ENCODE measurements at regions not wholly inside any gene's neighbourhood (a gene's known extent, or its start where the extent isn't known, plus 50 kb on each side); places are given as distances from the start of the nearest gene placed in this dataset.
A peak's percentile ranks its signal among the peaks of the same experiment; 100 is the strongest.
"Not testable (repeated sequence)": the region's sequence is repeated elsewhere in the genome, so short reads cannot be mapped to it uniquely, and the experiment has no call there.

DNA sequence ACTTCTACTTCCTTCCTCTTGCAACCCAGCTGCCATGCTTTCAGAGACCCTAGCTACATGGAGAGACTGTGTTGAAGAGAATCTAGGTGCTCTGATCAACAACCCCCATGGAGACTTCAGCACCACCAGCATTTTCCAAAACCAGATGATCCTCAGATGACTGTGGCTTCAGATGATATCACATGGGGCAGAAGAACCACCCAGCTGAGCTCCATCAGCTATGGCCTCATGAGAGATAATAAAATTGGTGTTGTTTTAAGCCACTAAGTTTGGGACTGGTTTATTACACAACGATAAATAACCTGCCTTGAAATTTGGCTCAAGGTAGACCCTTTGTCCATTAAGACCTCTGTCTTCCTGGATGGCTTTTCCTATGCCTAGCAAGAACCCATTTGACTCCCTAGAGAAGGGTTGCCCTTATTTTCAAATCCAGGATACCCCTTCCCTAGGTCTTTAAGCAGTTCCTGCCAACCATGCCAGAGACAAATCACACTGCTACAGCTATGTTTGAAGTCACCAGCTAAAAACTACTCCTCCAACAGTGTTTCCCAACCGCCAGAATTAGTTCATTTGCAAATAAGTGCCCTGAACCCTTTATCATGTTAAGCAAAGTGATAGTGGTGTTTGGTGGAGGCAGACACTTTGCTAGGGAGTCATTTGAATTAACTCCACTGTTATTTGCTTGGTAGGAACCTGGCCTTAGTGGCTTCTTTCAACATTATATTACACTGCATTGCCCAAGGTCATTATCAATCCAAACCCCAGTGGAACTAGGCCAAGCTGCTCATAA, 136.9 kb upstream of the PALS2 start:
- no peak for DNase-seq

DNA sequence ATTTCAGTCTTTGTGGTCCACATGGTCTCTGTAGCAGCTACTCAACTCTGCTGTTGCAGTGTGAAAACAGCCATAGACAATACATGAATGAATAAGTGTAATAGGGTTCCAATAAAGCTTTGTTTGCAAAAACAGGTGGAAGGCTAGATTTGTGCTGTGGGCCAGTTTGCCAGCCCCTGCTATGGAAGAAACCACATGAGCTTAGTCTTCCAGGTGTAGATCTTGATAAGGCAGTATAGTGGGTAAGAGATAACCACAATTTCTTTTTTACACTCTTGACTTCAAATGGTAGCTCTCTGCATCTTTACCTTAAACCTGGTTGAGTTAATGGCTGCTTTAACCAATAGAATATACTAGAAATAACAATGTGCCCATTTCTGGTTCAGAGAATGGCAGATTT, 135.0 kb upstream of the PALS2 start:
- no peak for DNase-seq

DNA sequence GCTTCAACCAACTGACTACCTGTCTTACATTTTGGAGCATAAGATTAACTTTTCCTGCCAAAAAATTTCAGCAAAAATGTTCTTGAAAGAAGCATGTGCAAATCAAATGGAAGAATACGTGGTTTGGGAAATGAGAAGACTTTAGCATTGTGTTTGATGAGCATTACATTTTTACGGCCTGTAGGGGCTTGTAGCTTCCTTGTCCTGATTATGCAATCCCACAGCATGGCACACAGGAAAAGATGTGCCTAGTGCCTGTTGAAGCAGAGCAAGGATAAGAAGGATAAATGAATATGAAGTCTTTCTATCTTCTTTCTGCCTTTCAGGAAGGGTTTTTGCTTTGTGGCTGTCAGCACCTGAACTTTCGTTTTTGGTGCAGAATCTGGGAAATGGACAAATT, 134.1 kb upstream of the PALS2 start:
- not testable (repeated sequence) for DNase-seq

DNA sequence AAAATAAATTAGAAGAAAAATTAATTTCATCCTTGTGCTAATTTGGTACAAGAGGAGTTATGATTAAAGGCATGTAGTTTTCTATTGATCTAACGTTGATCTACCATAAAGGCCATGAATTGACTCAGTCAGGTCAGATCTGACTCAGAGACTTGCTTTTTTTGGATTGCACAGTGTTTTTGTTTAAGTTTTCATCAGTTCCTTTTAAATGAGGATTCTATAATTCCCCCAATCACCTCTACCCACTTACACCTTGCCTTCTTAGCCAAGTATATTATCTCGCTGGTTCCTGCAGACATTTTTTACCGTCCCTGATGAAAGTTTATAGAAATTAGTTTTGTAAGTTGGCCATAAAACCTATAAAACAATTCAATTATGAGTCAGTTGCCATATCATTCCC, 132.4 kb upstream of the PALS2 start:
- DNase-seq, result no peak

DNA sequence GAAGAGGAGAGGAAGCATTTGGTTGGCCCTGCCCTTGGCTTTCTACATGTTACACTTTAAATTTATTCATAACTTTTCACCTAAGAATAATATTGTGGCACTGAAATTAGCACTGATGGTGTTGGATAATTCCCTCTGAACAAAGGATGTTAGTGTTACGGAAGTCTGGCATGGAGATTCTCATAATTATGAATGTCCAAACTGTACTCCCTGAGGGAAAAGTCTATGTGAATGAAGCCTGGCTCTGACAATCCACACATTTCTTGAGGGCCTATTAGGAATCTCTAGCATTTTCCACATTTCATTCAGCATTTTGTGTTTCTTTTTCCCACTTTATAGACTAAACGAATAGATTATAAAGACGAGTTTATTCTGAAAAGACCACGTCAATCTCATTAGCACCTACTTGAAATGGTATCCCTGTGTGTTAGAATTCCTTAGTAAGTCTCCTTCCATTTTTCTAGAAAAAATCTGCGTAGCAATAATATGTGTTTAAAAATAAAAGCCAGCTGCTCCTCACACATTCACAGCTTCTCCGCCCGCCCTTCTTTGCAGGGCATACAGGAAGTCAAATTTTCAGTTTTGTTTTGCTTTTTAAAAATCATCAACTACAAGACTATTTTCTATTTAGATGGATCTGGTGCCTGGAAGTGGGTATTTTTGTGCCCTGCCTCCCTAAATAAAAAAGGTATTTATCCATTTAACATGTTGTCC, 131.8 kb upstream of the PALS2 start:
- no peak for DNase-seq

DNA sequence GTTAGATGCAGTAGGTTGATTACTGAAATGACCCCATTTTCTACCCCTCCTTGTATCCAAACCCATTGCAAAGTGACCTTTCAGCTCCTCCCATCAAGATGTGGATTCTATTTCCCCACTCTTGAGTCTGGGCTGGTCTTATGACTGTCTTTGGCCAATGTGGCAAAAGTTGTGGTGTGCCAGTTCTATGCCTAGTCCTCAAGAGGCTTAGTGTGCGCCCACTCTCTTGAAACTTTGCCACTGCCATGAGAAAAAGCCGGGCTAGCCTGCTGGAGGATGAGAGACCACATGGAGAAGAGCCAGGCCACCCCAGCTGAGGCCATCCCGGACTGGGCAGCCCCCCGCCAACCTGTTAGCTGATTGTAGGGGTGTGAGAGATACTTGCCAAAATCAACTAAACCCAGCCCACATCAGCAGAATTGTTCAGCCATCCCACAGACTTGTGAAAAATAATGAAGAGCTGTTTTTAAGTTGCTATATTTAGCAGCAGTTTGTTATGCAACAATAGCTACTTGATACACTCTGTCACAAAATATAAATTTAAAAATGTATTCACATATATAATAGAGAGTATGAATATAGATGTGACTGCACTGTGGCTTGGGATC, 131.0 kb upstream of the PALS2 start:
- DNase-seq, result no peak

DNA sequence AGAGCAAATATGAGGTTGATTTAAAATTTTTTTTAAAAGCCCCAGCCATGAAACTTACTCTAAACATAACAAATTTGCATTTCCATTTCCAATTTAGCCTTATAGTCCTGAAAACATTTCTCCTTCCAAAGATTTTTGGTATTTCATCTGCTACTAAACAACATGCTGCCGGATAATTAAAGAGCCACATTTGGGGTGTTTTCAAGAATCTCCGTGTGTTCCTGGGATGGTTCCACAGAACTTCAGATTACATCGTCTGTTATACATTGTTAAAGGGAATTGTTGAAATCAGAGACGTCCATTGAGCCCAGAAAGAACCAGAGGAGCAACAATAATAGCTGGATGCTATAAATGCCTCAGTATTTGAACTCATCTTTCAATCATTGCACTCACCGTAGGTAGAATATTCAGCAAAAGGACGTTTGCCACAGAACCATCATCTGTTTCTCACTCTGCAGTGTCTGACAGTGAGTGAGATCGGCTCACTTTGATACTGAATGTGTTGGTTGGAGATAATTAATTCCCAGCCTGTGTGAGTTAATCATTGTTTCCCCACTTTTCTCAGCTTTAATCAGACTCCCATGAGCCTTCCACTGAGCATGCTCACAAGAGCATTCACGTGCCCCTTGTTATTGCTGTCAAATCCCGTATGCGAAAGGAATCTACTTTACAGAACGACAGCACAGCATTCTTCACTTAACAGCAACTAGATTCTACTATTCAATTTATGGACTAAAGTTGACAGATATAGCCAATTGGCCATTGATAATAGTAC, 128.4 kb upstream of the PALS2 start:
- DNase-seq, result no peak

DNA sequence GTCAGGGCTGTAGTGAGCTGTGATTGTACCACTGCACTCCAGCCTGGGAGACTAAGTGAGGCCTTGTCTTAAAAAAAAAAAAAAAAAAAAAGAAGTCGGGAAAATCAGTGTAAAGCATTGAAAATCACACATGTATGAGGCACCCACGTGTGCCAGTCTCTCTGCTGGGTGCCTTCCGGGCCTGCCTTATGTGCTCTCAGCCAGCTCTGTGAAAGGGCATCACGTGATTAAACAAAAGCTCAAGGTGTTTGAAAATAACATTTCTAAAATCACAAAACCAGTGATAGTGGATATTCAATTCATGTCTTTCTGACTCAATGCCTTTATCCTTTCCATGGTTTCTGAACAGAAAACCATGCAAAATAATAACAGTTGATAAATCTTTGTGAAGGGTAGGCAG, 125.2 kb upstream of the PALS2 start:
- no peak for DNase-seq

DNA sequence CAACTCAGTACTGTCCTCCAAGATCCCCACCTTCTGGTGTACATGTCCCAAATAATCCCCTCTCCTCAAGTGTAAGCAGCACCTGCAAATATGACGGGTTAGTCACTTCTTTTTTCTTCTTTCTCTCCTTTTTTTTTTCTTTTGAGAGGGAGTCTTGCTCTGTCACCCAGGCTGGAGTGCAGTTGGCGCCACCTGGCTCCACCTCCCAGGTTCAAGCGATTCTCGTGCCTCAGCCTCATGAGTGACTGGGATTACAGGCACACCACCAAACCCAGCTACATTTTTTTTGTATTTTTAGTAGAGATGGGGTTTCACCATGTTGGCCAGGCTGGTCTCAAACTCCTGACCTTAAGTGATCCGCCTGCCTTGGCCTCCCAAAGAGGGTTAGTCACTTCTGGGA, 123.8 kb upstream of the PALS2 start:
- not testable (repeated sequence) for DNase-seq

DNA sequence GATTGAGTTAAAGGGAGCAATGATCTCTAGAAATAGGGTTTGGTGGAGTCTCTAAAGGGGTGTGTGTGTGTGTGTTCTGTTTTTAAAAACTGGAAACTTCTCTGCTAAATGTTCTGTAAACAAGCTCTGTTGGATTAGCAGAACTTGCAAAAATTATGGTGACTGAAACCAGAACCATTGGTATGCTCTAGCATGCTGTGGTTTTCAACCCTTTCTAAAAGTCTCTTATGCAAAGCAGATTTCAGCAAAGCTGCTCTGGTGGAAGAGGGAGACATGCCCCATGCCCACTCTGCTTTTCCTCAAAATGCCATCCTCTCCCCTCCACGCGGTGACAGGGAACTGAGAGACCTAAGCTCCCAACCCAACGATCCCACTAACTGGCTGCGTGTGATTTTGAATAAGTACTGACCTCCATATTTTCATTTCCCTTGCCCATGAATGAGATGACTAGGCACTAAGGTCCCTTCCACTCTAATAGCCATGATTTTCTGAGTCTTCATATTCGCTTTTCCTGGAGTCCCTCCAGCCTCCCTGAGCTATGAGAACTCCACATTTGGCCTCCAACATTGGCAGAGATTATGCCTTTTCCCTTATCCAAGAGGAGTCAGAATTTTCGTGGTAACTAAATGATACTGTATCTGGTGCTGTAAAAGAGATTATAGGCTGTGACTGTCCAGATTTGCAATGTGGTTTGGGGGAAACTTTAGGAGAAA, 117.3 kb upstream of the PALS2 start:
- no peak for DNase-seq

DNA sequence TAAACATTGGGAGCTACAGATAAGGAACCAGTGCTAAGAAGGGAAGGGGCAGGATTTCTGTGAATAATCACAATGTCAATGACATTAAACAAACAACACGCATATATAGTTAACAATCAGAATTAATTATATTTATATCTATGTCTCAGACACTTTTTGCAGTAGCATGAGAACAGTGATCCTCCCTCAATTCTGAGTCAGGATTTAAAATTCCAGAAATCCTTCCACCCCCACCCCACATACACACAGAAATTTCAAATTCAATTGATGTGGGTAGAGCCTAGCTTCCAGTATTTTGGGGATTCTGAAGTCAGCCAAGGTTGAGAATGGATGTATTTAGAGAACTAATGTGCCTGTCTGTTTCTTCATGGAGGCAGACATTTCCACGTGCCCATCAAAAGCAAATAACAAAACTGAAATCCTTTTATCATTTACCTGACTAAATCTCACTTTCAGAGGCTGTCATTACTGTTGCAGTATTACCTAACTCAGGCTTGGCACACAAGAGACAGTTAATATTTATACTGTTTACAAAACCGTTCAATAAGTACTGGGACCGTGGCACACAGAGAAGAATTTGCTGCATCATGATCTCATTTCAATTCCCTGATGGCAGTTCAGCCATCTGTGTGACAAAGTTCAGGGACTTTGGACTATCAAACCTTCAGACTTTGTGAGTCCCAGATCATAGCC, 116.6 kb upstream of the PALS2 start:
- no peak for DNase-seq

DNA sequence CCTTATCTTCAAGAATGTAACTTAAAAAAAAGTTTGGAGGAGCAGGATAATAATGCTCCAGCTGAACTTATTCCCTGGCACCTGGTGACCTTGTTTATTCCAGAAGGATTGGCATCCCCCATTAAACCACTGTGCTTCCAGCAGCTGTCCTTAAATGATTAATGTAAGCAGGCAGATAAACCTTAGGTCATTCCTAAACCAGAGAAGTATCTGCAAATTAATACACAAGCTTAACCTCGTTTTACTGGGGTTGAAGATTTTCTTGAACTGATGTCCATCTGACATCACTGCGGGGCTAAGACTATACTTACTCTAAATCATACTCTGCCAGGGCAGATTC, 116.1 kb upstream of the PALS2 start:
- DNase-seq, result peak; percentile 28

DNA sequence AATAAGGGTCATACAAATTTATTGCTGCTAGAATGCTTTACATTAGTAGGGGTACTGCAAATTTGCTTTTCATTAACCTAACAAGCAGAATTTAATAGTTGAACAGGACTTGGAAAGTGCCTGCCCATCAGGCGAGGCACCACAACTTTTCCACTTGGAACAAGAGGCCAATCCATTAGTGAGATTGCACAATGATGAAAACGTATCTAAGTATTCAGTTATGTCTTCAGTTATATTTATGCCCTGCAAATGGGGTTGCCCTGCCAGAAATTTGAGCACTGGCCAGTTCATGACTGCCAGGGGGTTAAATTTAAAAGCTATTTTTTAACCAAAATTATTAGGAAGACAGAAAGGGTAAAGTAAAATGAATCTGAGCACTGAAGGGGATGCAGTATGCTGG, 111.1 kb upstream of the PALS2 start:
- DNase-seq, result no peak

DNA sequence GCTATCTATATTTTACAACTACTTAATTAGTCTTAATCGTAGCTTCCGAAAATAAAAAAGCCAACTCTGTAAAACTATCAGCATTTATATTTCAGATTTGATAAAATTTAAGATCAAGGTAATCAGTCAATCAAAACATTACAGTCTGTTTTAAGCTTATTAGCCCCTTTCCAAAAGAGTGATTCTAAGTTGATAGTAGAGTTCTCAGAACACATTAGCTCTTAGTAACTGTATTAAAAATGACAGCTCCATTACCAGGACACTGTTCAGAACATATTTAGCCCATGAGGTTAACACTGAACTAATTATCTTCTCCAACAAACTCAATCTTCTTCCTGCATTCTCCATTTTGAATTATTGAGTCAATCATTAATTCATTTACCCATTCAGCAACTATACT, 110.3 kb upstream of the PALS2 start:
- no peak for DNase-seq

DNA sequence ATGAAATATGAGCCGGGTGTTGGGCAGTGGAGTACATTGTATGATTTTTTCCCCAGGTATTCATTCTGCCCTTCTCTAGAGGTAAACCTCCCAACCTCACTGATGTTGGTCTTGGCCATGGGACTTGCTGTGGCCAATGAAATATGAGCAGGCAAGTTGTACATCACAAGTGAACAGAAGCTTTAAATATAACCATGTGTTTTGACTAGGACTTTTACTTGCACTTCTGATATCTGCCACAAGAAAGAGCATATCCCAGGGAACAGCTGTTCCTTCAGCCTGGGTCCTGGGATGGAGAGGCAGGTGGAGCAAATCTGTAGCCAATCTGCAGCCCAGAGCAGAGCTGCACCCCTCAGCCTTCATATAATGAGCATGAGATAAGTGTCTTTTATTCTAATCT, 109.8 kb upstream of the PALS2 start:
- DNase-seq, result no peak

DNA sequence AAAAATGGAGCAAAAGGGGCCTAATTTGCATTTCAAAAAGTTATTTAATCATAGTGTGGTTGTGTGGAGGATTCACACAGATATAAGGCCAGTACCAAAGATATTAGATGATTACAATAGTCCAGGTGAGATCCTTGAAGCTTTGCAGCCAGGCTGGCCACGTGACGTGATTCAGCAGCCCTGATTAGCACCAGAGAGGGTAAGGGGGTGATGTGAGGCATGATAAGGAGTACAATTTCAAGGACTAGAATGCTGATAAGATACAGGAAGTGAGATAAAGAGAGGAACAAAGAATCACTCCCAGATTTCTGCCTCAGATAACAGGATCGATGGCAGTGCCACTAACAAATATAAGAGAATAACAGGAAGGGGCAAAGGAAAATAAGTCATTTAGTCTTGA, 108.4 kb upstream of the PALS2 start:
- no peak for DNase-seq

DNA sequence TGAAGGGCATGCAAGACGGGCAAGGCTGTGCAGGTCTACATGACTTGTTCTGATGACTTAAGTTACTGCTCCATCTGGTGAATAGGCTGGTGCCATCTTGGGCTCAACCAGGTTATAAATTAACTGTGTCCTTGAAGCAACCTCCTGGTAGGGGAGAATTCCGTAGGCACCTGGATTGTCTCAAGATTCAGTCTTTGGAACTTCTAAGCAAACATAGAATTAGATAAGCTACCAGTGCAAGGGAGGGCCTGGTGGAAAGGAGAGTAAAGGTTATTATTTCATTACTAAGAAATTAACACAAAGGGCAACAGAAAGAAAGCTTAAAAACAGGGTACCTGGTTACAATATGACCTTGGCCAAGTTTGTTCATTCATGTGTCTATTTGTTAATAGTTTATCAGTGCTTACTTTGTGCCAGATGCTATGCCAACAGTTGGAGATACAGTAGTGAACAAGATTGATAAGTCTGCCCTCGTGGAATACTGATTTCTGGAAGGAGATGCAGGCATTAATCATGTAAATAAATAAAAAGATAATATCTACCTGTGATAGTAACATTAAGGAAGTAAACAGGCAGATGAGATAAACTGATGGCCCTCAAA, 107.0 kb upstream of the PALS2 start:
- no peak for DNase-seq

DNA sequence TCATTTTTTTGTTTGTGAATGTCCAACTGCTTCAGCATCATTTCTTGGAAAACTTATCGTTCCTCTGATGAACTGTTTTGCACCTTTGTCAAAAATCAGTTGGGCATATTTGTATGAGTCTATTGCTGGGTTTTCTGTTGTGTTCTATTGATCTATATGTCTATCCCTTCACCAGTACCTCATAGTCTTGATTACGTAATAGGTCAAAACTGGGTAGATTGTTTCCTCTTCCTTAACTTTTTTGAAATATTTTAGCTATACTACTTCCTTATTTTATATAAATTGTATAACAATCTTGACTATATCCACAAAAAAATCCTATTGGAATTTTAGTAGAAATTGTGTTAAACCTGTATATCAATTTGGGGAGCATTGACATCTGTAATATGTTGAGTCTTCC, 104.1 kb upstream of the PALS2 start:
- DNase-seq, result no peak

DNA sequence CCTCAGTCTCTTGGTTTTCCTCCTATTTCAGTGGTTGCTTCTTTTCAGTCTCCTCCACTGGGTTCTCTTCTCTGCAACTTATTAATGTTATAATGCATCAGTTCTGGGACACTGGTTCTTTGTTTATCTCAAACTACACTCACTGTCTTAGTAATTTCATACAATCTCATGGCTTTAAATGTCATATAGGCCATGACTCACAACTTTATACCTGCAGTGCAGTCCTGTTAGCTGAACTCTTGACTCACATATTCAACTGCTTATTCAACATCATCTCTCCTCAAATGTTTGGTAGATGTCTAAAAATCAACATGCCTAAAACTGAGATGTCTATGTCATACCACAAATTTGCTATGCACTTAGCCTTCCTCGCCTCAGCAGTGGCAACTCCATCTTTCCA, 101.2 kb upstream of the PALS2 start:
- DNase-seq, result no peak

DNA sequence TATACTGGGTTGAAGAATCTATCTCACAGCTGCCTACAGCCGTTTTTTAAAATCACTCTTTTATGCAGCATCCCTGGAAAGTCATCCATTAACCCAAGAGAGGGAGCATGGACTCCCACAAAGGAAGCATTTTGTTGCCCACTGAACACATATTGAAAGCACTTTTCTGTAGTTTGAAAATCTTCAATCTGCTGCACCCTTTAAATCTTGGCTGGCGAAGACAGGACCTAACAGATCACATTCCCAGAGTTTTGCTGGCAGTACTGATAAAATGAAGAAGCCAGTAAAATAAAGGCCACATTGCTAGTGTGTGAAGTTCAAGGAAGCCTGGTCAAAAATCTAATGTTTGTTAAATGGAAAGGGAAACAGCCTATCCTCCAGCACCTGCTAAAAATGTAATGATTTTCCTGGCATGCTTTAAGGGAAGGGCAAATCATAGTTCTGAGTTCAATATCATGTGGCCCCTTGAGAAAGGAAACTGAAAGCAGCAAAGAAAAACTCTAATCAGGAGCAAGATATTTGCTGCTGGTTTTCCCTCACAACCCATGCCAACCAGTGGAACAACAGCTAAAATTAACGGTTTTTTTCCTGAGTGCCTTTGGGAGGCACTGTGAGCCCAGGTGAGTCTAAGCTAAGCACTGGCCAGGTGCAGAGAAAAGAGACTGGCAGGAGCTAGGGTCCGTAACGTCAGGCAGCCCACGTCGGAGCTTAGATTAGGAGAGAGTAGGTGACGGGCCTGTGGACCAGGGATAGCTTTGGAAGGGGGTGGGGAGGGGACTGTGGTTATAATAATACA, 97.9 kb upstream of the PALS2 start:
- no peak for DNase-seq

DNA sequence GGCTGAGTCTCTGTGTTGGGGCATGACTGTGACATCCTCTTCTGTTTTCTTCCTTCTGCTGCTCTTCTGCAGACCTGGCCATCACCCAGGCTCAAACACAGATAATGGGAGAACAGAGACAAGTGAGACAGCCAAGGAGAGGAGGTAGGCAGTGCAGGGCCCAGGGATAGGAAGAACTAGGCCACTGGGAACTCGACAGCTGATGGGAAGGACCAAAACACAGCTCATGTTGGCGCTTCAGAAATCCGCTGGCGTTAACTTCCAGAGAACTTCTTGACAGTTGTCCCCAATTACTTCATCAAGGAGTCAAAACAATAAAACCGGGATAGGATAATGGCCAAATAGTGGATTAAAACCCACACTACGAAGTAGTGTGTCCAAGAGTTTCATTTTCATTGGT, 97.0 kb upstream of the PALS2 start:
- no peak for DNase-seq

Measured in retina (tissue), 1 donor.